ENCODE measurements at regions not wholly inside any gene's neighbourhood (a gene's known extent, or its start where the extent isn't known, plus 50 kb on each side); places are given as distances from the start of the nearest gene placed in this dataset.

- TF ChIP-seq, protein P1, sequence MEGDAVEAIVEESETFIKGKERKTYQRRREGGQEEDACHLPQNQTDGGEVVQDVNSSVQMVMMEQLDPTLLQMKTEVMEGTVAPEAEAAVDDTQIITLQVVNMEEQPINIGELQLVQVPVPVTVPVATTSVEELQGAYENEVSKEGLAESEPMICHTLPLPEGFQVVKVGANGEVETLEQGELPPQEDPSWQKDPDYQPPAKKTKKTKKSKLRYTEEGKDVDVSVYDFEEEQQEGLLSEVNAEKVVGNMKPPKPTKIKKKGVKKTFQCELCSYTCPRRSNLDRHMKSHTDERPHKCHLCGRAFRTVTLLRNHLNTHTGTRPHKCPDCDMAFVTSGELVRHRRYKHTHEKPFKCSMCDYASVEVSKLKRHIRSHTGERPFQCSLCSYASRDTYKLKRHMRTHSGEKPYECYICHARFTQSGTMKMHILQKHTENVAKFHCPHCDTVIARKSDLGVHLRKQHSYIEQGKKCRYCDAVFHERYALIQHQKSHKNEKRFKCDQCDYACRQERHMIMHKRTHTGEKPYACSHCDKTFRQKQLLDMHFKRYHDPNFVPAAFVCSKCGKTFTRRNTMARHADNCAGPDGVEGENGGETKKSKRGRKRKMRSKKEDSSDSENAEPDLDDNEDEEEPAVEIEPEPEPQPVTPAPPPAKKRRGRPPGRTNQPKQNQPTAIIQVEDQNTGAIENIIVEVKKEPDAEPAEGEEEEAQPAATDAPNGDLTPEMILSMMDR (IDR thresholded peaks at IDR 0.05): no peak
- no peak for TF ChIP-seq POLR2A (IDR thresholded peaks at IDR 0.05)
Observed at GRCh38 chr12:91877456-91878235, 268.0 kb downstream of the BTG1 start.

Measured in uterus (tissue), 2 donors.